Osteoblast (primary cell): ENCODE measurements at regions not wholly inside any gene's neighbourhood (a gene's known extent, or its start where the extent isn't known, plus 50 kb on each side); places are given as distances from the start of the nearest gene placed in this dataset.

Experiments
- DNase-seq: peaks from one replicate; pipeline ENCODE4 v3.0.0; 2011; ENCODE audit warnings: low spot score, mixed read lengths; ENCODE audit not compliant: insufficient read length; ENCODE audit errors: missing footprints
- H2AFZ ChIP-seq: 2 replicates; pipeline ENCODE4 v1.6.0; 2011; ENCODE audit warnings: mild to moderate bottlenecking, low read length
- H3K27ac ChIP-seq: 2 replicates; pipeline ENCODE4 v1.5.1; 2011; ENCODE audit warnings: mild to moderate bottlenecking, low read depth, low read length, moderate library complexity
- H3K27me3 ChIP-seq: 2 replicates; pipeline ENCODE4 v1.6.0; 2012; ENCODE audit warnings: mild to moderate bottlenecking, control low read depth, inconsistent platforms, low read length, moderate library complexity; ENCODE audit not compliant: insufficient read depth
- H3K36me3 ChIP-seq: 2 replicates; pipeline ENCODE4 v1.5.1; 2011; ENCODE audit warnings: mild to moderate bottlenecking, low read length, control low read depth, moderate library complexity; ENCODE audit not compliant: insufficient read depth
- H3K4me1 ChIP-seq: 2 replicates; pipeline ENCODE4 v1.5.1; 2011; ENCODE audit warnings: mild to moderate bottlenecking, low read length, control low read depth, moderate library complexity; ENCODE audit not compliant: insufficient read depth
- H3K4me2 ChIP-seq: 2 replicates; pipeline ENCODE4 v1.6.0; 2011; ENCODE audit warnings: mild to moderate bottlenecking, low read length; ENCODE audit not compliant: insufficient read depth
- H3K4me3 ChIP-seq: fragments of 200-600 bp; sonication (generic); 3 replicates; pipeline ENCODE4 v1.5.1; 2012; ENCODE audit warnings: mild to moderate bottlenecking, low read length, inconsistent platforms; ENCODE audit not compliant: insufficient read depth
- H3K79me2 ChIP-seq: 2 replicates; pipeline ENCODE4 v1.6.0; 2012; ENCODE audit warnings: mild to moderate bottlenecking, low read length, control low read depth, inconsistent platforms; ENCODE audit not compliant: insufficient read depth
- H3K9me3 ChIP-seq: 2 replicates; pipeline ENCODE4 v1.5.1; 2011; ENCODE audit warnings: low read depth, low read length, control low read depth
- H4K20me1 ChIP-seq: 2 replicates; pipeline ENCODE4 v1.6.0; 2012; ENCODE audit warnings: mild to moderate bottlenecking, low read length, control low read depth; ENCODE audit not compliant: insufficient read depth
- TF ChIP-seq, protein P1 (sequence below): IDR thresholded peaks from 2 replicates; pipeline ENCODE4 v1.5.1; 2011; ENCODE audit warnings: mild to moderate bottlenecking, low read depth, low read length, moderate library complexity; ENCODE audit errors: extremely low read depth

GRCh38 chr5:3535414-3536211, 60.0 kb upstream of the IRX1 start:
- H3K27me3 ChIP-seq, result no peaks in the 10 kb centered on the region
- no peak overlapping the region for H3K4me2 ChIP-seq
- no peak overlapping the region for H2AFZ ChIP-seq
- DNase-seq, result no peak
- H3K4me1 ChIP-seq, result no peaks in the 10 kb centered on the region
- no peak overlapping the region for H3K27ac ChIP-seq
- H4K20me1 ChIP-seq, result no peaks in the 10 kb centered on the region
- TF ChIP-seq, protein P1, sequence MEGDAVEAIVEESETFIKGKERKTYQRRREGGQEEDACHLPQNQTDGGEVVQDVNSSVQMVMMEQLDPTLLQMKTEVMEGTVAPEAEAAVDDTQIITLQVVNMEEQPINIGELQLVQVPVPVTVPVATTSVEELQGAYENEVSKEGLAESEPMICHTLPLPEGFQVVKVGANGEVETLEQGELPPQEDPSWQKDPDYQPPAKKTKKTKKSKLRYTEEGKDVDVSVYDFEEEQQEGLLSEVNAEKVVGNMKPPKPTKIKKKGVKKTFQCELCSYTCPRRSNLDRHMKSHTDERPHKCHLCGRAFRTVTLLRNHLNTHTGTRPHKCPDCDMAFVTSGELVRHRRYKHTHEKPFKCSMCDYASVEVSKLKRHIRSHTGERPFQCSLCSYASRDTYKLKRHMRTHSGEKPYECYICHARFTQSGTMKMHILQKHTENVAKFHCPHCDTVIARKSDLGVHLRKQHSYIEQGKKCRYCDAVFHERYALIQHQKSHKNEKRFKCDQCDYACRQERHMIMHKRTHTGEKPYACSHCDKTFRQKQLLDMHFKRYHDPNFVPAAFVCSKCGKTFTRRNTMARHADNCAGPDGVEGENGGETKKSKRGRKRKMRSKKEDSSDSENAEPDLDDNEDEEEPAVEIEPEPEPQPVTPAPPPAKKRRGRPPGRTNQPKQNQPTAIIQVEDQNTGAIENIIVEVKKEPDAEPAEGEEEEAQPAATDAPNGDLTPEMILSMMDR, result no peak
- no peaks in the 10 kb centered on the region for H3K9me3 ChIP-seq
- H3K36me3 ChIP-seq, result no peaks in the 10 kb centered on the region
- H3K4me3 ChIP-seq, result no peak overlapping the region
- no peaks in the 10 kb centered on the region for H3K79me2 ChIP-seq

- Histone ChIP-seq H3K4me3 (no peak overlapping the region), H2AFZ (no peak overlapping the region), H3K4me2 (no peak overlapping the region), H3K79me2 (no peaks in the 10 kb centered on the region), H3K27ac (no peak overlapping the region), H3K4me1 (no peaks in the 10 kb centered on the region), H3K36me3 (no peaks in the 10 kb centered on the region), H3K9me3 (no peaks in the 10 kb centered on the region), H4K20me1 (no peaks in the 10 kb centered on the region), H3K27me3 (no peaks in the 10 kb centered on the region)
- DNase-seq, result no peak
- TF ChIP-seq, protein P1, result no peak
Measured at GRCh38 chr5:3534997-3535396, 60.6 kb upstream of the IRX1 start.

- no peak for DNase-seq
- no peak overlapping the region for H3K27ac ChIP-seq
- H3K9me3 ChIP-seq, result no peaks in the 10 kb centered on the region
Measured at GRCh38 chr5:3531320-3531986, 64.2 kb upstream of the IRX1 start.

GRCh38 chr5:3530251-3530650, 65.4 kb upstream of the IRX1 start:
- H3K9me3 ChIP-seq, result no peaks in the 10 kb centered on the region
- no peak for DNase-seq
- H3K4me2 ChIP-seq, result no peak overlapping the region
- H3K4me1 ChIP-seq, result no peaks in the 10 kb centered on the region
- H2AFZ ChIP-seq, result no peak overlapping the region
- no peaks in the 10 kb centered on the region for H3K79me2 ChIP-seq
- no peak overlapping the region for H3K4me3 ChIP-seq
- no peaks in the 10 kb centered on the region for H4K20me1 ChIP-seq
- H3K27ac ChIP-seq, result no peak overlapping the region
- no peaks in the 10 kb centered on the region for H3K27me3 ChIP-seq
- TF ChIP-seq, protein P1, result no peak
- H3K36me3 ChIP-seq, result no peaks in the 10 kb centered on the region

More at GRCh38 chr5:3531320-3531986, 64.2 kb upstream of the IRX1 start:
- TF ChIP-seq, protein P1, result no peak
- H3K27me3 ChIP-seq, result no peaks in the 10 kb centered on the region
- no peak overlapping the region for H3K4me3 ChIP-seq
- H3K4me2 ChIP-seq, result no peak overlapping the region
- no peak overlapping the region for H2AFZ ChIP-seq
- no peaks in the 10 kb centered on the region for H4K20me1 ChIP-seq
- H3K36me3 ChIP-seq, result no peaks in the 10 kb centered on the region
- H3K4me1 ChIP-seq, result no peaks in the 10 kb centered on the region
- no peaks in the 10 kb centered on the region for H3K79me2 ChIP-seq
